Choroid plexus epithelial cell (primary cell): ENCODE measurements at regions not wholly inside any gene's neighbourhood (a gene's known extent, or its start where the extent isn't known, plus 50 kb on each side); places are given as distances from the start of the nearest gene placed in this dataset.

ENCODE experiments used
- DNase-seq: peaks from one replicate; pipeline ENCODE4 v3.0.0-alpha.2; 2010; ENCODE audit warnings: low read depth
- H3K4me3 ChIP-seq: 2 replicates; pipeline ENCODE4 v1.5.1; 2011; ENCODE audit warnings: low read depth, mild to moderate bottlenecking, control low read depth, low read length, moderate library complexity
- CTCF ChIP-seq: conservative IDR thresholded peaks from 2 replicates; pipeline ENCODE4 v1.5.1; 2011; ENCODE audit warnings: low read depth, mild to moderate bottlenecking, control low read depth, inconsistent platforms, low read length, moderate library complexity

- peak; percentile 74 for TF ChIP-seq CTCF
These were observed 113.2 kb downstream of the VIP start for GRCh38 chr6:152863618-152864326.

GRCh38 chr6:152874267-152874666, 108.6 kb downstream of the FBXO5 start:
- H3K4me3 ChIP-seq, result no peak overlapping the region
- no peak for TF ChIP-seq CTCF
- DNase-seq, result no peak

More at GRCh38 chr6:152863618-152864326, 113.2 kb downstream of the VIP start:
- H3K4me3 ChIP-seq, result no peak overlapping the region
- peak; percentile 91 for DNase-seq

- no peak for TF ChIP-seq CTCF
- no peak overlapping the region for H3K4me3 ChIP-seq
- no peak for DNase-seq
These were observed 107.8 kb downstream of the FBXO5 start for GRCh38 chr6:152874846-152875568.

- no peak overlapping the region for H3K4me3 ChIP-seq
- no peak for DNase-seq
- TF ChIP-seq CTCF, result no peak
These were observed 103.2 kb downstream of the FBXO5 start for GRCh38 chr6:152879681-152880080.

- no peak overlapping the region for H3K4me3 ChIP-seq
- TF ChIP-seq CTCF, result no peak
- no peak for DNase-seq
These were observed 89.7 kb downstream of the FBXO5 start for GRCh38 chr6:152893187-152893586.

- no peak overlapping the region for H3K4me3 ChIP-seq
- DNase-seq, result no peak
- no peak for TF ChIP-seq CTCF
These were observed 85.9 kb downstream of the FBXO5 start for GRCh38 chr6:152896923-152897322.
